NCI-H2029 treated with DMSO at 0.1 percent for 48 hours (cell line): ENCODE measurements at regions not wholly inside any gene's neighbourhood (a gene's known extent, or its start where the extent isn't known, plus 50 kb on each side); places are given as distances from the start of the nearest gene placed in this dataset.

ENCODE experiments used
- DNase-seq: peaks from one replicate; lab custom pipeline; 2025; lab: John Stamatoyannopoulos, UW

DNA sequence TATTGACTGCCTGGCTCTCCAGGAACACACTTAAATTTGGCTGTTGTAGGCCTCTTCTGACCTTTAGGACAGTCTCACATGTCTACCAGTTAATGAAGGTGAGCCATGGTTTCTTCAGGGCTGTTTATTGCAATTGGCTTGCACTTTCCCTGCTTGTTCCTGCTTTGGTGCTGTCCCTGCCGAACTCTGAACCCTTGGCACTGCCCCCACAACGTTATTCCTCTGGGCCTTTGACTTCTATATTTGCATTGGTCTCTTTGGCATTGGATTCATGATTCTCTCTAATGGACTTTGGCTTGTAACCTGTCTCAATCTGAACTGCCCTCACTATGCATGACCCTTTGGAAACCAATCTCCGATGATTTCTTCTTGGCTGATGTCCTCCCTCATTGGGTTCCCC lies 299.4 kb downstream of the UTP18 start:
- no peak for DNase-seq

DNA sequence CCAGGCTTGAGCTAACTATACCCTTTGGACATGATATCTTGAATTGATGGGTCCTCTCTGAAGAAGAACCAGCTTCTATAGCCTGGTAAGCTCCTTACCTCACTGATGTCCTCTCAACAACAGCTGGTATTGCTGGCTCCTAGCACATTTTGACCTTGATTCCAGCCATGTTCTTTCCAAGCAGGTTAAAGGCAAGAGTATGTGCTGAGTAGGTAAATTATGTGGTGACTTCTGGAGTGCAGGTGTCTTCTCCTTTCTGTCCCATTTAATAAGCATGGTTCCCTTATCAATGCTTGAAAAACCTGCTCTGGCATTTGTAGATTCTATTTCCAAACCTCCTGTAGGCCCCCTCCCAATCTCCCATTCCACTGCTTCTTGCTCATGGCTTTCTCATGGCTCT lies 300.1 kb downstream of the UTP18 start:
- DNase-seq, result no peak

DNA sequence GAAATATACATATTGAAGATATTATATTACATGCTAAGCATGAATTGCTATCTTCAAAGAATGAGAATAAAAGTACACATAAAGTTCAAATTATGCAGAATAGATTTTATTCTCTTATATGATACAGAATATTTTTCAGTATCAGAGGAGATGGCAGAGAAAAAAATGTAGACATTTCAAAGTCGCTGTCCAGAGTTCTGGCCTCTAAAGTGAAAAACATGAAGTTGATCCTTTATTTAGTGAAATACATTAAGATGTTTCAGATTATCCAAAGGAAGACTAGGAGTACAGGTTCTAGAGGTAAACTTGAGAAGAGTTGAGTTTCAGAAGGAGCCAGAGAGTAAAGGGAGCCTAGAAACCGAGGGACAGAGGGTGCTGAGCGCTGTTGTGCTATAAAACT lies 303.6 kb downstream of the UTP18 start:
- no peak for DNase-seq

DNA sequence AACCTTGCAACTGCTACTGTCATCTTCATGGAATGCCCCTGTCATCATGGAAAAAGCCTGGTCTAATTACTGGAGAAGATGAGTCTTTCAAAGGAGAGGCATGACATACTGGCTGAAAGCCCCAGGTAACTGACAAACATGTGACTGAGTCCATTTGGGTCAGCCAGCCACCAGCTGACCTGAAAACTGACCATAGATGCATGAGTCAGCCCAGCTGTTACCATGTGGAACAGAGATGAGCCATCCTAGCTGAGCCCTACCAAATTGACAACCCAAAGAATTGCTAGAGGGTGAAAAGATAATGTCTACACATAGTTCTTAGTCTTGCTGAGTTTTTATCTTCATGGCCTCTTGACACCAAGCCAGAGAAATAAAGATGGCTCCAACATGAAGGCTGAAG lies 311.8 kb downstream of the UTP18 start:
- DNase-seq, result no peak
